Kidney epithelial cell (primary cell): ENCODE measurements at regions not wholly inside any gene's neighbourhood (a gene's known extent, or its start where the extent isn't known, plus 50 kb on each side); places are given as distances from the start of the nearest gene placed in this dataset.
A peak's percentile ranks its signal among the peaks of the same experiment; 100 is the strongest.
"Not testable (repeated sequence)": the region's sequence is repeated elsewhere in the genome, so short reads cannot be mapped to it uniquely, and the experiment has no call there.

ENCODE experiments used
- DNase-seq: peaks from one replicate; pipeline ENCODE4 v3.0.0-alpha.2; 2010; ENCODE audit warnings: low read depth
- H3K27me3 ChIP-seq: 2 replicates; pipeline ENCODE4 v1.6.0; 2011; ENCODE audit warnings: low read length; ENCODE audit not compliant: control insufficient read depth, insufficient read depth
- H3K36me3 ChIP-seq: 2 replicates; pipeline ENCODE4 v1.5.1; 2011; ENCODE audit warnings: low read length; ENCODE audit not compliant: control insufficient read depth, insufficient read depth
- H3K4me3 ChIP-seq: 2 replicates; pipeline ENCODE4 v1.5.1; 2011; ENCODE audit warnings: low read depth, mild to moderate bottlenecking, control low read depth, low read length
- TF ChIP-seq, protein P1 (sequence below): IDR thresholded peaks from 2 replicates; pipeline ENCODE4 v1.5.1; 2011; ENCODE audit warnings: mild to moderate bottlenecking, moderate library complexity, low read length, control low read depth, inconsistent platforms; ENCODE audit not compliant: insufficient read depth, poor library complexity, severe bottlenecking

DNA sequence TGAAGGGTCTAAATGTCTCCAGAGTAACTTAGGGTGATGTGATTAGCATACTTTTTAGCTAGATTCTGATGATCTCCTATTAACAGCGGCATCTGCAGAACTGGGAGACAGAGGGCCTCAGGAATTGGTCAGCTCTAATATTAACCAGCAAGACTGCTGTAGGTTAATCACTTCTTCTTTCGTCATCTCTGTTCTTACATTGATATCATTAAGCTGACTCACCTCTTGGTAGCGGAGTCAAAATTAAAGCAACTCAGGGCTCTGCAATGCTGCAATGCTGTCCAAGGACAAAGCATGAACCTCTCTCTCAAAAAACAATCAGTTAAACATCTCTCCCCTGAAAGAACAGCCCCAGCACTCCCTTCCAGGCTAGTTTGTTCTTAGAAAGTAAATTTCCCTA is 57.5 kb upstream of the TRA2B start:
- no peak for DNase-seq
- no peaks in the 10 kb centered on the region for H3K36me3 ChIP-seq
- peaks cover 5% of the 10 kb centered on the region for H3K27me3 ChIP-seq
- H3K4me3 ChIP-seq = no peak overlapping the region
- TF ChIP-seq, protein P1, sequence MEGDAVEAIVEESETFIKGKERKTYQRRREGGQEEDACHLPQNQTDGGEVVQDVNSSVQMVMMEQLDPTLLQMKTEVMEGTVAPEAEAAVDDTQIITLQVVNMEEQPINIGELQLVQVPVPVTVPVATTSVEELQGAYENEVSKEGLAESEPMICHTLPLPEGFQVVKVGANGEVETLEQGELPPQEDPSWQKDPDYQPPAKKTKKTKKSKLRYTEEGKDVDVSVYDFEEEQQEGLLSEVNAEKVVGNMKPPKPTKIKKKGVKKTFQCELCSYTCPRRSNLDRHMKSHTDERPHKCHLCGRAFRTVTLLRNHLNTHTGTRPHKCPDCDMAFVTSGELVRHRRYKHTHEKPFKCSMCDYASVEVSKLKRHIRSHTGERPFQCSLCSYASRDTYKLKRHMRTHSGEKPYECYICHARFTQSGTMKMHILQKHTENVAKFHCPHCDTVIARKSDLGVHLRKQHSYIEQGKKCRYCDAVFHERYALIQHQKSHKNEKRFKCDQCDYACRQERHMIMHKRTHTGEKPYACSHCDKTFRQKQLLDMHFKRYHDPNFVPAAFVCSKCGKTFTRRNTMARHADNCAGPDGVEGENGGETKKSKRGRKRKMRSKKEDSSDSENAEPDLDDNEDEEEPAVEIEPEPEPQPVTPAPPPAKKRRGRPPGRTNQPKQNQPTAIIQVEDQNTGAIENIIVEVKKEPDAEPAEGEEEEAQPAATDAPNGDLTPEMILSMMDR = no peak

DNA sequence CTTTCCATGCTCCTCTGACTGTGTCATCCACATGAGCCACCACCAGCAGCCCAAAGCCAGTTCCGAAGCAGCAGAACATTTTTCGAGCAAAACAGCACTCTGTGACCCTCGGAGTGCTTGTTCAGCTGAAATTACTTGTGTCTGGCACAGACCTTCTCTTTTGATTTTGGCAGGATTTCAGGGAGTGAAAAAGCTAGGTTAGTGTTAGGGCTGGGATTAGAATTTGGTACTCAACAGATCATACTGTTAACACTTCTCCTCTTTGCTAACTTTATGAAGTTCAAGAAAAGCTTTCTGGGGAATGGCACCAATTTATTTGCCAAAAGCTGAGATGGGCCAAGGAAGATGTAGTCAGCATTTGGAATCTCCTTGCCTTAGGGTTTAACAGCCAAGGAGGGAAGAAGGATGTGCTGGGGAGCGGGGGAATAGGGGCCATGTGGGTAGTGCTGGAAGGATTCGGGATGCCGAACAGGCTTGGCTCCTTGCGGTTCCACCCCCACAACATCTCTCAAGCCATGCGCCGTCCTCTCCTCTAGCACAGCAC is 55.1 kb upstream of the TRA2B start:
- Histone ChIP-seq H3K36me3 (no peaks in the 10 kb centered on the region), H3K4me3 (no peak overlapping the region), H3K27me3 (peaks cover 5% of the 10 kb centered on the region)
- TF ChIP-seq, protein P1 = no peak
- no peak for DNase-seq

DNA sequence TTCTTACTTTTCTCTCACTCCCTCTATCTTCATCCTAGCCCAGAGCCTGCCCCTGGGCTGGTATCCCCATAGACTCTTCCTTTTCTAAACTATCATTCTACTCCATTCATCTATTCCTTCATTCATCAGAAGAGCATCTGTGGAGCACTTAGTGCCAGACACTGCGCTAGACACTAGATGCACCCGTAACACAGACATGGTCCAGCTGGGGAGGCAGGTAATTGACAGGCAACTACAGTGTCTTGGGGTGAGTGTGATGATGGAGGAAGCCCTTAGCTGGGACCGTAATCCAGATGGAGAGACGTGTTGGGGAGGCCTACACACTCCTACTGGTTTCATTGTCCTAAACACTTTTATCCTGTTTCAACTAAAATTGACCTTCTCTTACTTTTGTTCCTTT is 53.2 kb upstream of the TRA2B start:
- not testable (repeated sequence) for H3K4me3 ChIP-seq, H3K36me3 ChIP-seq, H3K27me3 ChIP-seq, DNase-seq

DNA sequence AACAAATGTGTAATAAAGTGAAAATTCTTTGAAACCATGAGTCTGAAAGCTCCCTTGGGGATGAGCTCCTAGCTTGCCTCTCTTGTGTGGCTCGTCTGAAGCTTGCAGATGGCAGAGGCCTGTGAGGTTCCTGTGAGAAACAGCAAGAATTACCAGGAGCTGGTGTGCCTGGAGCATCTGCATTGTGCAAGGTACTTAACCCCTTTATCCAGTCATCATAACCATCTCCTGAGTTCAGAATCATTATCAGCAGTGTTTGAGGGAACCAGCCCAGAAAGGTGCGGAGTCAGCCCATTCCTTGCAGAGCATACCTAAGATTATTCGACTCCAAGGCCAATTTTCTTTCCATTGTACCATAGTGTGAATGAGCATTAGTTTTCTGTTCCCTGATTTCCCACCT is 51.7 kb upstream of the TRA2B start:
- TF ChIP-seq, protein P1 = no peak
- Histone ChIP-seq H3K36me3 (no peaks in the 10 kb centered on the region), H3K4me3 (no peak overlapping the region), H3K27me3 (peaks cover 5% of the 10 kb centered on the region)
- no peak for DNase-seq

DNA sequence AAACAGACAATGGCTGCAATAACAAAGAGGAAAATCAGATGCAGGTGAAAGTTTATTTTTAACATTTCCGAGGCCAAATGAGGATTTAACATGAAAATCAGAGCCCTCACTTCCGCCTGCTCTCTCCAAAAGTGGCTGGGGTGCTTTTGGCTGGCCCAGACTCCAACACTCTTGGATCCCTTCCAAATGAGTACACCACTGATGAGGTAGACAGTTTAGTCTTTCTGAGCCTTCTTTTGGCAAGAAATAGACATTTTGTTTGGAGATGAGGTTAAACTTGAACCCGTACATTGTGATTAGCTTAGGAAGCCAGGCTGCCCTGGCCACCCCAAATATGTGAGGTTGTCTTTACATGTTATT is 51.0 kb upstream of the TRA2B start:
- Histone ChIP-seq H3K36me3 (no peaks in the 10 kb centered on the region), H3K4me3 (no peak overlapping the region), H3K27me3 (peaks cover 5% of the 10 kb centered on the region)
- TF ChIP-seq, protein P1 = no peak
- no peak for DNase-seq

DNA sequence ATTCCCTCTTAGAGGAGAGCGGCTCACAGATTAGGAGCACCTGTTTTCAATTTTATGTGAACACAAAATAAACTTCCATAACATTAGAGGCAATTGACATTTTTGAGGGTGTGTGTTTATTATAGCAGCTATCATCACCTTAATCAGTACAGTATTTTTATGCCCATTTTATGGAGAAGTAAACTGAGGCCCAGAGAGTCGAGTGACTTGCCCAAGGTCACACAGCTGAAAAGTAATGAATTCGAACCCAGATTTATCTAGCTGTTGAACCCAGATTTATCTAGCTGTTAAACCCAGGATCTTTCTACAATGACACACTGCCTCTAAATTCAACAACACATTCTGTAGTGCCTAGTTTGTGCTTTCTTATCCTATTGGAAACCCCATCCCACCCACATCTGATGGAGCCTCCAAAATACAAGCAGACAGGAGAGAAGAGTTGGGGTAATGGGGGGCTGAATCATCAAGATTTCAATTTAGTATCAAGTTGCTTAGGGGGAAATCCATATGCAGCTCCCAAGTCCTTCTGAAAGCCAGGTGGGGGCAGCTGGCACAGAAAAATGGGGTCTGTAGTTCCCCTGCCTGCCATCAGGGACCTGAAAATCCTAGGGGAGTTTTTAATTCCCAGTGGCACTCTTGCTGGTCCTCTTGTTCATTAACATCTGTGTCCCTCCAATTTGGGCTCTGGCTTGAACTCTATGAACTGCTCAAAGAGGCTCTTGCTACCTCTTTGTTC is 50.4 kb upstream of the TRA2B start:
- DNase-seq = no peak
- TF ChIP-seq, protein P1 = peak; percentile 19
- Histone ChIP-seq H3K36me3 (no peaks in the 10 kb centered on the region), H3K4me3 (no peak overlapping the region), H3K27me3 (peaks cover 5% of the 10 kb centered on the region)
